Pancreas (tissue), 10 donors: ENCODE measurements at regions not wholly inside any gene's neighbourhood (a gene's known extent, or its start where the extent isn't known, plus 50 kb on each side); places are given as distances from the start of the nearest gene placed in this dataset.
A peak's percentile ranks its signal among the peaks of the same experiment; 100 is the strongest.

Experiments used
- ATAC-seq, 4 donors: fragments of 200-7000 bp; cut with Tn5 transposase; one replicate each; pipeline versions ENCODE4 v1.8.0 to v1.9.1; 2020; ENCODE audit warnings: mild to moderate bottlenecking in 4 of 4, moderate library complexity in 4 of 4
- DNase-seq, 6 donors: peaks; one replicate each; pipeline ENCODE4 v3.0.0-alpha.2; 2020
- FAIRE-seq: peaks from 2 replicates; lab custom pipeline; 2012; peaks lifted over from hg19 to GRCh38; lab: Jason Lieb, UNC
- H3K27ac ChIP-seq, 4 donors: fragments of 200-600 bp; sonication (generic); 1 replicate in 3 of 4; 2 replicates in 1 of 4; pipeline versions ENCODE4 v1.5.0 to v1.8.0; 2020
- H3K27me3 ChIP-seq, 4 donors: fragments of 200-600 bp; one replicate each; pipeline ENCODE4 v1.8.0; 2021
- H3K36me3 ChIP-seq, 3 donors: fragments of 200-600 bp; sonication (generic) in 1 of 3; one replicate each; pipeline versions ENCODE4 v1.5.0 to v1.8.0; 2020 to 2021
- H3K4me1 ChIP-seq, 3 donors: fragments of 200-600 bp; one replicate each; pipeline ENCODE4 v1.8.0; 2021
- H3K4me3 ChIP-seq, 4 donors: fragments of 200-600 bp; sonication (generic) in 2 of 4; one replicate each; pipeline versions ENCODE4 v1.5.0 to v1.8.0; 2020 to 2021
- H3K9me3 ChIP-seq, 4 donors: fragments of 200-600 bp; one replicate each; pipeline ENCODE4 v1.8.0; 2021
- CTCF ChIP-seq, 4 donors: fragments of 200-600 bp; sonication (generic) in 3 of 4; IDR thresholded peaks; one replicate each; pipeline versions ENCODE4 v1.5.0 to v1.8.0; 2021; ENCODE audit warnings: antibody characterized with exemption in 4 of 4
- WGBS, 2 donors: extraction: QIAGEN DNeasy Blood & Tissue Kit; methylation state at CpG; one replicate each; pipeline ENCODE4 v1.1.7; 2013; 5-methylcytosine and 5-hydroxymethylcytosine counted together
- intact Hi-C, 3 donors: fragments of 100-400 bp; cut with DNase I; formaldehyde crosslinking; loops; one replicate each; pipeline versions ENCODE4 v1.11.1 to v1.14.2; 2022
- donor health status: healthy with polysubstance abuse.
- donor health status: DM: no; HTN: no; CAD: no; lungs with moderate emphysema.
- donor health status: DM: no; HTN: no; CAD: no.
- donor health status: control.
- donor health status: control.
- donor health status: Bipolar disorder and iron deficiency.
- donor health status: DM: yes; HTN: yes; CAD: no.
- donor health status: DM: no; HTN: no; CAD: no.
- donor health status: DM: no; HTN: no; CAD: no.
- donor health status: DM: yes; HTN: yes; CAD: no.

DNA sequence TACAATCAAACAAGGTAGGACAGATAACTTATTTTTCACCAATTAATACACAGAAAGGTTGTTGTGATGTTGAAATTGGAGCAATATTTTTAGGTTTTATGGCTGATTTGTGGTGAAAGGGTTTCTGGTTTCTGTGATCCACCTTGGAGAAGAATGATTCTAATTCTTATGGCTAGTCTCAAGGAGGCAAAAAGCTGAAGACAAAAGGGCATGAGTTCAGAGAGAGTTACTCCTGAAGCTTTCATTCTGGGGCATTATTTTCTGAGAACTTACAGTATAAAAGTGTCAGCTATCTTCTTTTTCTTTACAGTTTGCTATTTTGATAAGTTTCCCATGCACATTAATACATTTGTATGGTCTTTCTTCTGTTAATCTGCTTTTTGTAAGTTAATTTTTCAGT, 372.4 kb upstream of the CCDC179 start:
- no peak for TF ChIP-seq CTCF (IDR thresholded peaks at IDR 0.05)
- H3K4me3 ChIP-seq: no peak overlapping the region
- H3K9me3 ChIP-seq: no peaks in the 10 kb centered on the region
- no peaks in the 10 kb centered on the region for H3K27me3 ChIP-seq
- ATAC-seq (no peak), DNase-seq (no peak), FAIRE-seq (no peak)
- H3K36me3 ChIP-seq: no peaks in the 10 kb centered on the region
- intact Hi-C loops: no loop called here
- no peaks in the 10 kb centered on the region for H3K4me1 ChIP-seq
- H3K27ac ChIP-seq: no peak overlapping the region

GRCh38 chr11:23233075-23233474, 372.8 kb upstream of the CCDC179 start:
- no peak for TF ChIP-seq CTCF (IDR thresholded peaks at IDR 0.05)
- no peak for DNase-seq
- ATAC-seq: no peak
- no peaks in the 10 kb centered on the region for H3K36me3 ChIP-seq
- H3K9me3 ChIP-seq: no peaks in the 10 kb centered on the region
- H3K4me1 ChIP-seq: no peaks in the 10 kb centered on the region
- no peak overlapping the region for H3K4me3 ChIP-seq
- no peak for FAIRE-seq
- H3K27ac ChIP-seq: no peak overlapping the region
- WGBS, 2 donors: 74 to 79% methylated on average over 3 of the region's 3 CpGs
- intact Hi-C loops: no loop called here
- H3K27me3 ChIP-seq: no peaks in the 10 kb centered on the region

DNA sequence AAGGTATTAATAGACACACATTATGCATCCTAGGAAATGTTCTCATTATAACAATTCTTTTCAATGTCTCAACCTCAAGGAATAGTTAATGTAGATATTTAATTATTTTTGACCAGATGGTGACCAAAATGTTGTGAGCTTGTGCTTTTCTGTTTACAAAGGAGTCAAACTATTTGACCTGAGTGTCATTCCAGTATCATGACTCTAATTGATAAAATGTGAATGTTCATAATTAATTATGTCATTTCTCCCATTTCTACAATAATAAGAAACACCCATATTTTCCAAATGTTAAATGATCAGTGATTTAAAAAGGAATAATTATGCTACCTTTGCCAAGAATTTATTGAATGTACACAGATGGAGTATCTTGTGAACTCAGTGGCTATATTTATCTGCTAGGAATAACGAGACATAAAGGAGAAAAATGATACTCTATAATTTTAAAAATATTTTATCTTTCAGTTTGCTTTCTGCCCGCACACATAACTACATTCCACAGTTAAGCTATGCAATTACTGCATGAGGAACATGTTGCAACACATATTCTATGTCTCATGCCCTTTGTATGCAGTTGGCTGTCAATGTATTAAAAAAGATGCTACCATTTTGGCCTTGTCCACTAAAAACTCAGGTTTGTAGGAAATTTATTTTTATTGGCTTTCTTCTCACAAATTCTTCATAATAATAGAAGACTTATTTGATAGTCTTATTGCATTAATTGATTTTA, 376.7 kb upstream of the CCDC179 start:
- FAIRE-seq (no peak), ATAC-seq (no peak)

GRCh38 chr11:23252426-23252825, 392.2 kb upstream of the CCDC179 start:
- H3K27me3 ChIP-seq: no peaks in the 10 kb centered on the region
- H3K4me3 ChIP-seq: no peak overlapping the region
- H3K27ac ChIP-seq: no peak overlapping the region
- DNase-seq: no peak
- no peak for TF ChIP-seq CTCF (IDR thresholded peaks at IDR 0.05)
- H3K36me3 ChIP-seq: no peaks in the 10 kb centered on the region
- H3K9me3 ChIP-seq: no peaks in the 10 kb centered on the region
- intact Hi-C loops: no loop called here
- H3K4me1 ChIP-seq: no peaks in the 10 kb centered on the region
- 46 to 66% methylated on average over 1 of the region's 1 CpG for whole genome bisulfite sequencing, 2 donors
- ATAC-seq: no peak
- no peak for FAIRE-seq

More for the DNA sequence above, 376.7 kb upstream of the CCDC179 start:
- no peak for DNase-seq
- no peaks in the 10 kb centered on the region for H3K36me3 ChIP-seq
- intact Hi-C loops: no loop called here
- H3K27me3 ChIP-seq: no peaks in the 10 kb centered on the region
- no peak overlapping the region for H3K27ac ChIP-seq
- WGBS, 2 donors: 47 to 60% methylated on average over 2 of the region's 2 CpGs
- no peak overlapping the region for H3K4me3 ChIP-seq
- no peaks in the 10 kb centered on the region for H3K4me1 ChIP-seq
- no peak for TF ChIP-seq CTCF (IDR thresholded peaks at IDR 0.05)
- no peaks in the 10 kb centered on the region for H3K9me3 ChIP-seq

GRCh38 chr11:23257088-23257487, 396.8 kb upstream of the CCDC179 start:
- ATAC-seq (no peak), DNase-seq (no peak), FAIRE-seq (peak; percentile 32)
- Histone ChIP-seq H3K4me1 (no peaks in the 10 kb centered on the region), H3K36me3 (no peaks in the 10 kb centered on the region), H3K27me3 (no peaks in the 10 kb centered on the region), H3K4me3 (no peak overlapping the region), H3K9me3 (no peaks in the 10 kb centered on the region), H3K27ac (no peak overlapping the region)
- intact Hi-C loops: no loop called here
- TF ChIP-seq CTCF (IDR thresholded peaks at IDR 0.05): no peak
